Ureter (tissue), 1 donor: ENCODE measurements at regions not wholly inside any gene's neighbourhood (a gene's known extent, or its start where the extent isn't known, plus 50 kb on each side); places are given as distances from the start of the nearest gene placed in this dataset.

ENCODE experiments used
- DNase-seq: peaks from one replicate; pipeline ENCODE4 v3.0.0-alpha.2; 2020; ENCODE audit warnings: low spot score
- donor health status: DM: yes; HTN: yes; CAD: no.

- DNase-seq: no peak
Measured at GRCh38 chr11:121794671-121795141, 321.3 kb downstream of the BLID start.

GRCh38 chr11:121793916-121794315 is 322.1 kb downstream of the BLID start:
- no peak for DNase-seq

DNA sequence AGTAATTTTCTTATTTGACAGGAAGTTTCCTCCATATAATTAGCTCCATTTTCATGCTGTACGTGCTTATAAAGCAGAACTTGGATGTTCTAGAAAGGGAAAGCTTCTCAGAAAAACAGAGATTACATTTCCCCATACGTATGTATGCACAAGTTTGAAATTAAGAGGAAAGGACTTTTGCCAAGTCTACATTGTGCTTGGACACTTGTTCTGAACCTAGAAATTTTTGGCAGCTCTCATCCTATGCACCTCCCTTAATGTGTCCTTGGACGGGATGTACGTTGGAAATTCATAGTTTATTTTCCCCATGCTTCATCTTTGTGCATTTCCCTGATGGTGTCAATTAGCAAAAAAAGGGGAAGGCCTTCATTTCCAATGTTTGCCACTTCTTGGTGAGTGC is 322.7 kb downstream of the BLID start:
- DNase-seq: no peak

DNA sequence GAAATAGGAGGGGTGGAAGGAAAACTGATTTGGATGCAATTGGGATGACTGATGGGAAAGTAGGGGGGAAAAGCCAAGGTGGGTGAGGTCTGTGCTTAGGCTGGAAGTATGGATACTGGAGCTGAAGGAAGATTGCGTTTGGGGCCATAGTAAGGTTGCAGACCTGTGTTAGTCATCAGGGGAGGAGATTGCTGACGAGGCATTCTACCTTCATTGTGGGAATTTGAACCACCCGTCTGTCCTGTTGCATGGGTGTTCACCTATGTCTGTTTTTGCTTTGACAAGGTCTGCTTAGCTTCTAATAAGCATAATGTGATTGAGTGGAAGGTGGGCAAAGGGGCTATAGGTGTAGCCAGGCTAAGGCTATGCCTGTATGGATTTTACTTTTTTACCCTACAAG is 323.8 kb downstream of the BLID start:
- no peak for DNase-seq

GRCh38 chr11:121790430-121790829 is 325.6 kb downstream of the BLID start:
- no peak for DNase-seq

DNA sequence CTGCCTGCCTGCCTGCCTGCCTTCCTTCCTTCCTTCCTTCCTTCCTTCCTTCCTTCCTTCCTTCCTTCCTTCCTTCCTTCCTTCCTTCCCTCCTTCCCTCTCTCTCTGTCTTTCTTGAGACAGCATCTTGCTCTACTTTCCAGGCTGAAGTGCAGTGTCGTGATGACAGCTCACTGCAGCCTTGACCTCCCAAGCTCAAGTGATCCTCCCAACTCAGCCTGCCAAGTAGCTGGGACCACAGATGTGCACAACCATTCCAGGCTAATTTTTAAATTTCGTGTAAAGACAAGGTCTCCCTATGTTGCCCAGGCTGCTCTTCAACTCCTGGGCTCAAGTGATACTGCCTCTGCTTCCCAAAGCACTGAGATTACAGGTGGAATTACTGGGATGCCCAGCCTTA is 328.2 kb upstream of the SORL1-AS1 start:
- no peak for DNase-seq

GRCh38 chr11:121777056-121777455 is 324.3 kb upstream of the SORL1-AS1 start:
- DNase-seq: no peak

DNA sequence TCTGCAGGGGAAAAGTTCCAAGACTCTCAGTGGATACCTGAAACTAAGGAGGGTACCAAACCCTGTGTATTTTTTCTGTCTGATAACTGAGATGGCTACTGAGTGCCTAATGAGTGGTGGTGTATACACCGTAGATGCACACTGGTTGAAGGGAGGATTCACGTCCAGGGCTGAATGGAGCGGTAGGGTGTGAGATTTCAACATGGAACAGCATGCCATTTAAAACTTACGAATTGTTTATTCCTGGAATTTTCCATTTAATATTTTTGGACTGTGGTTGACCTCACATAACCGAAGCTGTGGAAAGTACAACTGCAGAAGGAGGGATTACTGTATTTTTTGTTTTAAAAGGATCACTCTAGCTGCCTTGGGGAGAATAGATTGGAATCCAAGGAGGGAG is 322.5 kb upstream of the SORL1-AS1 start:
- DNase-seq: no peak

DNA sequence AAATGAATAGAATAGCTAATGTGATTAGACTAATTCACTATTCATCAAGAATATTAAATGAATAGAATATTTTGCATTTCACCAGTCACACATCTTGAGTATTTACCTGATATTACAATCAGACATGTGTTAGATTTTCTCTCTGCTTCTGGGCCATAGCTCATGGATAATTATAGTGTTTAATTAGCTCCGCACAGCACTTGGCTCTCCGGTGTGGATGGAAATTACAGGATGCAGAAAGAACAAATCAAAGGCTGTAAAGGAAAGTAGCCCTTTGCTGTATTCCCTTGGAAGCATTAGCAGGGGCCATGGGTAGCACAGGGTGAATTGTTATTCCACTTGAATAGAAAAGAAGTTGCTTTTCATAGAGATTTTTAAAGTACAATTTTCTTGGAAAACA is 320.3 kb upstream of the SORL1-AS1 start:
- no peak for DNase-seq

- no peak for DNase-seq
Measured at GRCh38 chr11:121770939-121771595, 318.3 kb upstream of the SORL1-AS1 start.

DNA sequence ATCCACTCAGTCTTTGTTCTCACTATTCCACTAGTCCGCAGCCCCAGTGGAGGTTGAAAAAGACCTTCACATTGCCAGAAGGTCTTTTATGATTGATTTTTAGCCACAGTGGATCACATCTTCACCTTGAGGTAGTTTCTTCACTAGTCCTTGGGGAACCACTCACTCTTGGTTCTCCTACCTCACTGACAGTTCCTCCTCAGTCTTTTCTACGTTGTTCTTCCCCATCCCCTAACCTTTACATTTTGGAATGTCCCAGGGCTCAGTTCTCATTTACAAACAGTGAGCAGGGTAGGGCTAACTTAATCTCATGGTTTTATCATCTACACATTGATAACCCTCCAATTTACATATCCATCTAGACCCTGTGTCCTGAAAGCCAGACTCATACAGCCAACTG is 316.4 kb upstream of the SORL1-AS1 start:
- no peak for DNase-seq

DNA sequence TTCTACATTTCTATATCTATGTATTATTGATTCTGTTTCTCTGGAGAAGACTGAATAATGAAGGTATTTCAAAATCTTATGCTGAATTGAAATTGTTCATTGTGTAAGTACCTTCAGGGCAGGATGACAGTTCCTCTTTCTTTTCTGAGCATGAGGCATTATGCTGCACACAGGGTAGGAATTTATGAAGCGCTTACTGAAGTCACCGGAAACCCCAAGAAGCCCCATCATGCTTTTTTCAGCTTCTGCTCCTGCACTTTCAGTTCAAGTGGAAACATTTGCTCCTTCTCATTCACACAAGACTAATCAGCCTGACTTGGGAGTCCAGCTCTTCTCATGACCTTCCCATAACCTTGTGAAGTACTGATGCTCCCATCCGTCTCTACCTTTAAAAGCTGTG is 314.7 kb upstream of the SORL1-AS1 start:
- no peak for DNase-seq

GRCh38 chr11:121766991-121767390 is 314.2 kb upstream of the SORL1-AS1 start:
- DNase-seq: no peak

DNA sequence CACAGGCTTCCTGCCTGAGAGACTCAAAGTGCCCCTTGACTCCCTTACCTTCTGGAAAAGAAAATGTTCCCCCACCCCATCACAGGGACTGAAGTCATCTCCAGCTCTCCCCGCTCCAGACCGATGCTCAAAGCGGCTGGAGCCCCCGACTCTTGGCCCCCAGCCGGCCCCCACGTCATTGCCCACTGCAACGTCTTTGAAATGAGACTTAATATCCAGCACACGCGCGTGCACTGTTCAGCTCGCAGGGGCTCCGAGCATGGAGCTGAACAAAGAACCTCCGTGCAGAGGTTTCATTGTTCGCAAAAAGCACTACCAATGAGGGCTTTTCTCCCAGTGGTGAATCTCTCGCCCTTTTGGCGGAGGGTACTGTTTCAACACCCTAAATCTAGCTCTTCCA is 313.4 kb upstream of the SORL1-AS1 start:
- no peak for DNase-seq

DNA sequence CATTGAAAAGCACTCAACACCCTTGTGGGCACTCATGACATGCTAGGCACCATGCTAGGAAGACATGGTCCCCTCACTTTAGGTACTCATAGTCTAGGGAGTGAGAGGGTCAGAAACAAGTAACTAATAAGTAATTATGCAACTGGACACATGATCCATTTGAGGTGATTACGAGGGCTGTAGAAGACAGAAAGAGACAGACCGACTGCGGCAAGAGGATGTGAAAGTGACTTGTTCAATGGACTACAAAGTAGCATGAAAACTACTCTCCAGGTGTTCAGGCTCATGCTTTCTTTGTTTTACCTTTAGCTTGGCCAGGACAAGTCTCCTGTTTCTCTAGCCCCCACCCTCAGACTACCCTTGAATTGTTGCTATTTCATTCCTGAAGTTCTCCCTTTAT is 310.8 kb upstream of the SORL1-AS1 start:
- DNase-seq: no peak

DNA sequence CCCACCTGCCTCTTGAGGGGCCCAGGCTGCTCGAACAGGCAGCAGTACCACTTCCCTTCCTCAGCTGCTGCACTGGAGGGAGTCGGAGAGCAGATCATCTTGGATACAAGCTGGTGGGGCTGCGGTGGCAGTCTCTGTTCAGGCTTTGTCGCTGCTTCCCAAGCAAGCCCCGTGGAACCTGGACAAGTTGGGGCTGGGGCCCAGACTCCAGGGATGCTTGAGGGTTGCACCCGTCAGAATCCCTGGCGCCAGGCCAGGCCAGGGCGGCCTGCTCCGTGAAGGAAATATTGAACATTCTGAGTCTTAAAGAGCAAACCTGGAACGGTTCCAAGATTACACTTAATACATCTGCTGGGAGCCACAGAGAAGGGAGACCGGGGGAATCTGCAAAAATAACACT is 310.1 kb upstream of the SORL1-AS1 start:
- DNase-seq: no peak

GRCh38 chr11:121761186-121761585 is 308.4 kb upstream of the SORL1-AS1 start:
- no peak for DNase-seq

GRCh38 chr11:121757480-121758125 is 304.8 kb upstream of the SORL1-AS1 start:
- DNase-seq: no peak

GRCh38 chr11:121755906-121756305 is 303.1 kb upstream of the SORL1-AS1 start:
- DNase-seq: no peak

GRCh38 chr11:121755191-121755590 is 302.4 kb upstream of the SORL1-AS1 start:
- DNase-seq: no peak

DNA sequence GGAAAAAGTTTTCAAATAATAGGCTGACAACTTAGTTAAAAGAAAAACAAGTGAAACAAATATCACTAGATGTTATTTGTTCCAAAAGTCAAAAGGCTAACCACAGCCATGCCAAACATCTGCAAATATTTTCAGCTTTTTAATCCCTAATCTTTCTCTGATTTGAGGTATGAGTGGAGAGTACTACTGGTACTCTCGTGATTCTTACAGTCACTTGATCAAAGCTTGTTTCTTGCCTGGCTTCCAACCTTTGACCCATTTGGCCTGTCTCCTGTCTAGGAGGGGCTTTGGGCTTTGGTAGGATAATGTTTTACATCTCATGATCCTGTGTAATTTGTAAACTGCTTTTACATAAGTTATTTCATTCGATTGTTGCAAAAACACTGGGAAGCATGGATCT is 301.8 kb upstream of the SORL1-AS1 start:
- DNase-seq: no peak

GRCh38 chr11:121749691-121750090 is 296.9 kb upstream of the SORL1-AS1 start:
- no peak for DNase-seq

DNA sequence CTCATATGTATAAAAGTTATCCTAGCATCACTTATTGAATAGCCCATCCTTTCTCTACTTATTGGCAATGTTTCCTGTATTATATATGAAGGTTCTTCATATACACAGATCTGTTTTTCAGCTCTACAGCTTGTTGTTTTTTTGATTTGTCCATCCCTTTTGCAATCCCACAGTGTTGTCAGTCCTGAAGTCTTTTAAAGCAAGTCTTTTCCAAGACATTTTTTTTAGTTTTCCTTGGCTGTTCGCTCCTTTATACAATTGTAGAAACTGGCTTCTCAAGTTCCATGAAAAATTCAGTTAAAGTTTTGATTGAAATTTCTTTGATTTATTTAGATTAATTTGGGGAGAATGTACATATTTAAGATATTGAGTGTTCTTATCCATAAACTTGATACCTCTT is 295.3 kb upstream of the SORL1-AS1 start:
- DNase-seq: no peak

DNA sequence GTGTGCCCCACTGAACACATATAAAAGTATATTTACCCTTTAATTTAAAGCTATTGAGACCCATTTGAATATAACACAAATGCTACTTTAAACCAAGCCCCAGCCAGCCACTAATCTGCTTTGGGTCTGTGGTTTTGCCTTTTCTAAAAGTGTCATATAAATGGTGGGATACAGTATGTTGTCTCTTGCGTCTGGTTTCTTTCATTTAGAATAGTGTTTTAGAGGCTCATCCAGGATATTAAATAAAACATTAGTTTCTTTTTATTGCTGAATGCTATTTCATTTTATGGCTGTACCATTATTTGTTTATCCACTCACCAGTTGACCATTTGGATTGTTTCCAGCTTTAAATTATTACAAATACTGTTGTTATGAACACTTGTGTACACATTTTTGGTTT is 290.5 kb upstream of the SORL1-AS1 start:
- DNase-seq: no peak
